ENCODE measurements at regions not wholly inside any gene's neighbourhood (a gene's known extent, or its start where the extent isn't known, plus 50 kb on each side); places are given as distances from the start of the nearest gene placed in this dataset.

GRCh38 chr11:87861030-87861429 is 314.2 kb downstream of the RAB38 start:
- TF ChIP-seq POLR2A (IDR thresholded peaks at IDR 0.05), result no peak
- no peak for TF ChIP-seq CTCF (IDR thresholded peaks at IDR 0.05 in 4 of 5, conservative IDR thresholded peaks at IDR 0.05 in 1 of 5)
